ENCODE measurements at regions not wholly inside any gene's neighbourhood (a gene's known extent, or its start where the extent isn't known, plus 50 kb on each side); places are given as distances from the start of the nearest gene placed in this dataset.
"Not testable (repeated sequence)": the region's sequence is repeated elsewhere in the genome, so short reads cannot be mapped to it uniquely, and the experiment has no call there.

GRCh38 chr11:109954534-109954933 is 138.7 kb upstream of the ZC3H12C start:
- DNase-seq: no peak

GRCh38 chr11:109956124-109956793 is 136.9 kb upstream of the ZC3H12C start:
- DNase-seq: no peak

GRCh38 chr11:109957000-109957399 is 136.2 kb upstream of the ZC3H12C start:
- DNase-seq: no peak

GRCh38 chr11:109957601-109958000 is 135.6 kb upstream of the ZC3H12C start:
- DNase-seq: no peak

GRCh38 chr11:109958131-109958820 is 134.9 kb upstream of the ZC3H12C start:
- DNase-seq: no peak

GRCh38 chr11:109958821-109959166 is 134.4 kb upstream of the ZC3H12C start:
- DNase-seq: no peak

- DNase-seq: no peak
These were observed 132.4 kb upstream of the ZC3H12C start for GRCh38 chr11:109960831-109961230.

- no peak for DNase-seq
These were observed 131.9 kb upstream of the ZC3H12C start for GRCh38 chr11:109961261-109961660.

- no peak for DNase-seq
These were observed 130.1 kb upstream of the ZC3H12C start for GRCh38 chr11:109963101-109963500.

GRCh38 chr11:109964487-109964886 is 128.7 kb upstream of the ZC3H12C start:
- no peak for DNase-seq

- not testable (repeated sequence) for DNase-seq
These were observed 127.7 kb upstream of the ZC3H12C start for GRCh38 chr11:109965445-109965844.

- not testable (repeated sequence) for DNase-seq
These were observed 127.3 kb upstream of the ZC3H12C start for GRCh38 chr11:109965926-109966325.

- DNase-seq: peak; percentile 13
These were observed 126.1 kb upstream of the ZC3H12C start for GRCh38 chr11:109967136-109967535.

GRCh38 chr11:109968299-109968698 is 124.9 kb upstream of the ZC3H12C start:
- no peak for DNase-seq

GRCh38 chr11:109968781-109969180 is 124.4 kb upstream of the ZC3H12C start:
- DNase-seq: no peak

- no peak for DNase-seq
These were observed 122.5 kb upstream of the ZC3H12C start for GRCh38 chr11:109970516-109971183.

- DNase-seq: peak; percentile 30
These were observed 122.0 kb upstream of the ZC3H12C start for GRCh38 chr11:109971184-109971523.

- DNase-seq: no peak
These were observed 120.9 kb upstream of the ZC3H12C start for GRCh38 chr11:109972181-109972715.

- no peak for DNase-seq
These were observed 120.3 kb upstream of the ZC3H12C start for GRCh38 chr11:109972939-109973338.

GRCh38 chr11:109973486-109973885 is 119.7 kb upstream of the ZC3H12C start:
- DNase-seq: no peak

- DNase-seq: no peak
These were observed 118.7 kb upstream of the ZC3H12C start for GRCh38 chr11:109974523-109974922.

GRCh38 chr11:109978895-109979294 is 114.3 kb upstream of the ZC3H12C start:
- no peak for DNase-seq

- DNase-seq: no peak
These were observed 112.1 kb upstream of the ZC3H12C start for GRCh38 chr11:109981031-109981636.

- no peak for DNase-seq
These were observed 109.8 kb upstream of the ZC3H12C start for GRCh38 chr11:109983358-109983757.
